GM23338 (cell line): ENCODE measurements at regions not wholly inside any gene's neighbourhood (a gene's known extent, or its start where the extent isn't known, plus 50 kb on each side); places are given as distances from the start of the nearest gene placed in this dataset.

Experiments
- ATAC-seq: fragments of 200-7000 bp; cut with Tn5 transposase; 3 replicates; pipeline ENCODE4 v1.9.1; 2020
- DNase-seq: peaks from one replicate; pipeline ENCODE4 v3.0.0-alpha.2; 2015; ENCODE audit warnings: low spot score
- H2AFZ ChIP-seq: fragments of 200-600 bp; sonication (generic); 2 replicates; pipeline ENCODE4 v1.8.0; 2016; ENCODE audit warnings: antibody characterized with exemption, mild to moderate bottlenecking, moderate library complexity
- H3F3A ChIP-seq: fragments of 200-600 bp; sonication (generic); replicated peaks from 2 replicates; pipeline ENCODE4 v1.8.0; 2017; ENCODE audit warnings: antibody characterized with exemption, mixed run types, low read depth
- H3K27ac ChIP-seq: fragments of 200-600 bp; sonication (generic); 2 replicates; pipeline ENCODE4 v1.6.1; 2016; ENCODE audit warnings: low read depth
- H3K27me3 ChIP-seq: fragments of 200-600 bp; sonication (generic); 2 replicates; pipeline ENCODE4 v1.8.0; 2016; ENCODE audit warnings: mild to moderate bottlenecking, mixed run types, moderate library complexity; ENCODE audit not compliant: insufficient read depth
- H3K36me3 ChIP-seq: fragments of 200-600 bp; sonication (generic); 2 replicates; pipeline ENCODE4 v1.8.0; 2016; ENCODE audit warnings: mild to moderate bottlenecking; ENCODE audit not compliant: insufficient read depth
- H3K4me1 ChIP-seq: fragments of 200-600 bp; sonication (generic); 2 replicates; pipeline ENCODE4 v1.8.0; 2016; ENCODE audit warnings: mild to moderate bottlenecking, moderate library complexity; ENCODE audit not compliant: insufficient read depth
- H3K4me2 ChIP-seq: fragments of 200-600 bp; sonication (generic); 2 replicates; pipeline ENCODE4 v1.7.1; 2017; ENCODE audit warnings: mixed run types
- H3K4me3 ChIP-seq: fragments of 200-600 bp; sonication (generic); 2 replicates; pipeline ENCODE4 v1.6.1; 2016; ENCODE audit warnings: mixed run types
- H3K79me2 ChIP-seq: fragments of 200-600 bp; sonication (generic); replicated peaks from 2 replicates; pipeline ENCODE4 v1.8.0; 2017; ENCODE audit warnings: mild to moderate bottlenecking; ENCODE audit not compliant: insufficient read depth
- H3K9me2 ChIP-seq: fragments of 200-600 bp; sonication (generic); 2 replicates; pipeline ENCODE4 v1.8.0; 2017; ENCODE audit not compliant: insufficient read depth
- H4K20me1 ChIP-seq: fragments of 200-600 bp; sonication (generic); replicated peaks from 2 replicates; pipeline ENCODE4 v1.8.0; 2017; ENCODE audit warnings: mild to moderate bottlenecking; ENCODE audit not compliant: insufficient read depth
- H3K27ac Mint-ChIP-seq: 2 replicates; pipeline ENCODE4 v1.8.0; 2020; ENCODE audit warnings: inconsistent platforms, mild to moderate bottlenecking, moderate library complexity, mixed read lengths
- H3K27me3 Mint-ChIP-seq: 3 replicates; pipeline ENCODE4 v1.8.0; 2022; ENCODE audit warnings: low read depth, mild to moderate bottlenecking, moderate library complexity, mixed read lengths, inconsistent platforms; ENCODE audit not compliant: insufficient read depth, poor library complexity
- H3K36me3 Mint-ChIP-seq: 3 replicates; pipeline ENCODE4 v1.8.0; 2021; ENCODE audit warnings: low read depth, mild to moderate bottlenecking, inconsistent platforms, moderate library complexity, mixed read lengths
- H3K4me1 Mint-ChIP-seq: 3 replicates; pipeline ENCODE4 v1.8.0; 2020; ENCODE audit warnings: mild to moderate bottlenecking, inconsistent platforms, mixed read lengths
- H3K4me3 Mint-ChIP-seq: 3 replicates; pipeline ENCODE4 v1.8.0; 2021; ENCODE audit warnings: moderate library complexity, mild to moderate bottlenecking, inconsistent platforms, mixed read lengths
- H3K9me3 Mint-ChIP-seq: 3 replicates; pipeline ENCODE4 v1.8.0; 2020; ENCODE audit warnings: moderate library complexity, mild to moderate bottlenecking, inconsistent platforms, mixed read lengths
- CREB1 ChIP-seq: fragments of 250-450 bp; sonication (Bioruptor Pico); IDR thresholded peaks from 2 replicates; pipeline ENCODE4 v1.5.0; 2020; ENCODE audit warnings: low read depth, mild to moderate bottlenecking, moderate library complexity
- EZH2 ChIP-seq: fragments of 200-600 bp; sonication (generic); IDR thresholded peaks from one replicate; pipeline ENCODE4 v1.8.0; 2017; ENCODE audit warnings: antibody characterized with exemption, mild to moderate bottlenecking, low read depth; ENCODE audit not compliant: unreplicated experiment
- EZH2phosphoT487 ChIP-seq: fragments of 200-600 bp; sonication (generic); IDR thresholded peaks from one replicate; pipeline ENCODE4 v1.8.1; 2018; ENCODE audit warnings: antibody characterized with exemption; ENCODE audit not compliant: unreplicated experiment
- JUNB ChIP-seq: IDR thresholded peaks from one replicate; pipeline ENCODE4 v1.6.1; 2016; ENCODE audit warnings: antibody characterized with exemption; ENCODE audit not compliant: unreplicated experiment
- NANOG ChIP-seq: IDR thresholded peaks from 2 replicates; pipeline ENCODE4 v1.6.1; 2016; ENCODE audit warnings: antibody characterized with exemption, borderline replicate concordance
- POLR2AphosphoS5 ChIP-seq: IDR thresholded peaks from 2 replicates; pipeline ENCODE4 v1.6.1; 2016; ENCODE audit warnings: antibody characterized with exemption, low read depth
- STAT1 ChIP-seq: IDR thresholded peaks from one replicate; pipeline ENCODE4 v1.6.1; 2016; ENCODE audit warnings: antibody characterized with exemption; ENCODE audit not compliant: unreplicated experiment
- ZNF114 ChIP-seq: fragments of 250-450 bp; sonication (Bioruptor Pico); IDR thresholded peaks from 2 replicates; pipeline ENCODE4 v1.5.0; 2020; ENCODE audit warnings: mild to moderate bottlenecking, moderate library complexity
- ZNF331 ChIP-seq: fragments of 250-450 bp; sonication (Bioruptor Pico); IDR thresholded peaks from 2 replicates; pipeline ENCODE4 v1.5.0; 2020; ENCODE audit warnings: low read depth, mild to moderate bottlenecking, moderate library complexity
- TF ChIP-seq, protein P1 (sequence below): IDR thresholded peaks from one replicate; pipeline ENCODE4 v1.6.1; 2018; ENCODE audit warnings: antibody characterized with exemption; ENCODE audit not compliant: unreplicated experiment
- TF ChIP-seq, protein P2 (sequence below), 2 experiments: fragments of 200-600 bp in 1 of 2; sonication (generic) in 1 of 2; conservative IDR thresholded peaks; 2 replicates each; pipeline versions ENCODE4 v1.5.1 to v1.6.1; 2016 to 2017; ENCODE audit warnings: antibody characterized with exemption in 2 of 2, low read depth in 2 of 2, mild to moderate bottlenecking in 2 of 2, moderate library complexity in 1 of 2
- TF ChIP-seq, protein P3 (sequence below): IDR thresholded peaks from 2 replicates; pipeline ENCODE4 v1.6.1; 2016; ENCODE audit warnings: antibody characterized with exemption
- TF ChIP-seq, protein P4 (sequence below): fragments of 250-450 bp; sonication (Bioruptor Pico); IDR thresholded peaks from 2 replicates; pipeline ENCODE4 v1.5.0; 2020; ENCODE audit warnings: mild to moderate bottlenecking, moderate library complexity

DNA sequence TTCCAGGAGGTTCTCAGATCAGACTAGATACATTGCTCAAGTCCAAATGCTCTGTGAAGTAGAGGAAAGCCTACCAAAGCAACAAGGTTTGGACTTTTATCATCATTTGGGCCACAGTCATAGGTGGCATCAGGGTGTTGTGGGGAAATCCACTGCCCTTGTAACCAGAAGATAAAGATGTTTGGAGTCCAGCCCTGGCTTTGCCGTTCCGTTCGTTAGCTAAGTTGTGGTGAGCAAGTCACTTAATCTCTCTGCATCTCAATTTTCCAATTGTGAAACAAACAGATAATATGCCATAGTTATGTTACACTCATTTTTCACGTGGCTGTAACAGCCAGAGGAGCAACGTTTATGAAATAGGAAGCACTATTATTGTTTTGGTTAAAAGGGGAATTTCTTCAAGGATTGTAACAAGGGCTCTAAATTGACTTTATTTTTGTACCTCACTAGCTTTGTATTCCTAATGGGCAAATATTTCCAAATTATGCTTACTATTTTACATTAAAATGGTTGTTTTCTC is 125.6 kb downstream of the CD47 start:
- Histone ChIP-seq H2AFZ (no peak overlapping the region), H3K4me1 (0 out of 2 replicates have a peak, but pooled peaks cover 1% of the 10 kb centered on the region), H3K36me3 (no peaks in the 10 kb centered on the region), H3K4me3 (no peak overlapping the region), H3K4me2 (no peak overlapping the region), H3F3A (no peaks in the 10 kb centered on the region), H3K27me3 (no peaks in the 10 kb centered on the region), H4K20me1 (no peaks in the 10 kb centered on the region), H3K9me2 (peaks cover 11% of the 10 kb centered on the region; the same call in 1 of the 2 replicates), H3K79me2 (no peaks in the 10 kb centered on the region), H3K27ac (no peak overlapping the region)
- Mint-ChIP-seq H3K4me3 (no peak overlapping the region), H3K36me3 (no peaks in the 10 kb centered on the region), H3K9me3 (no peaks in the 10 kb centered on the region), H3K27ac (no peak overlapping the region), H3K4me1 (peaks cover 21% of the 10 kb centered on the region; the same call in 2 of the 3 replicates), H3K27me3 (peaks cover 2% of the 10 kb centered on the region)
- TF ChIP-seq, protein P1, sequence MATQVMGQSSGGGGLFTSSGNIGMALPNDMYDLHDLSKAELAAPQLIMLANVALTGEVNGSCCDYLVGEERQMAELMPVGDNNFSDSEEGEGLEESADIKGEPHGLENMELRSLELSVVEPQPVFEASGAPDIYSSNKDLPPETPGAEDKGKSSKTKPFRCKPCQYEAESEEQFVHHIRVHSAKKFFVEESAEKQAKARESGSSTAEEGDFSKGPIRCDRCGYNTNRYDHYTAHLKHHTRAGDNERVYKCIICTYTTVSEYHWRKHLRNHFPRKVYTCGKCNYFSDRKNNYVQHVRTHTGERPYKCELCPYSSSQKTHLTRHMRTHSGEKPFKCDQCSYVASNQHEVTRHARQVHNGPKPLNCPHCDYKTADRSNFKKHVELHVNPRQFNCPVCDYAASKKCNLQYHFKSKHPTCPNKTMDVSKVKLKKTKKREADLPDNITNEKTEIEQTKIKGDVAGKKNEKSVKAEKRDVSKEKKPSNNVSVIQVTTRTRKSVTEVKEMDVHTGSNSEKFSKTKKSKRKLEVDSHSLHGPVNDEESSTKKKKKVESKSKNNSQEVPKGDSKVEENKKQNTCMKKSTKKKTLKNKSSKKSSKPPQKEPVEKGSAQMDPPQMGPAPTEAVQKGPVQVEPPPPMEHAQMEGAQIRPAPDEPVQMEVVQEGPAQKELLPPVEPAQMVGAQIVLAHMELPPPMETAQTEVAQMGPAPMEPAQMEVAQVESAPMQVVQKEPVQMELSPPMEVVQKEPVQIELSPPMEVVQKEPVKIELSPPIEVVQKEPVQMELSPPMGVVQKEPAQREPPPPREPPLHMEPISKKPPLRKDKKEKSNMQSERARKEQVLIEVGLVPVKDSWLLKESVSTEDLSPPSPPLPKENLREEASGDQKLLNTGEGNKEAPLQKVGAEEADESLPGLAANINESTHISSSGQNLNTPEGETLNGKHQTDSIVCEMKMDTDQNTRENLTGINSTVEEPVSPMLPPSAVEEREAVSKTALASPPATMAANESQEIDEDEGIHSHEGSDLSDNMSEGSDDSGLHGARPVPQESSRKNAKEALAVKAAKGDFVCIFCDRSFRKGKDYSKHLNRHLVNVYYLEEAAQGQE: no peak
- TF ChIP-seq, protein P2, sequence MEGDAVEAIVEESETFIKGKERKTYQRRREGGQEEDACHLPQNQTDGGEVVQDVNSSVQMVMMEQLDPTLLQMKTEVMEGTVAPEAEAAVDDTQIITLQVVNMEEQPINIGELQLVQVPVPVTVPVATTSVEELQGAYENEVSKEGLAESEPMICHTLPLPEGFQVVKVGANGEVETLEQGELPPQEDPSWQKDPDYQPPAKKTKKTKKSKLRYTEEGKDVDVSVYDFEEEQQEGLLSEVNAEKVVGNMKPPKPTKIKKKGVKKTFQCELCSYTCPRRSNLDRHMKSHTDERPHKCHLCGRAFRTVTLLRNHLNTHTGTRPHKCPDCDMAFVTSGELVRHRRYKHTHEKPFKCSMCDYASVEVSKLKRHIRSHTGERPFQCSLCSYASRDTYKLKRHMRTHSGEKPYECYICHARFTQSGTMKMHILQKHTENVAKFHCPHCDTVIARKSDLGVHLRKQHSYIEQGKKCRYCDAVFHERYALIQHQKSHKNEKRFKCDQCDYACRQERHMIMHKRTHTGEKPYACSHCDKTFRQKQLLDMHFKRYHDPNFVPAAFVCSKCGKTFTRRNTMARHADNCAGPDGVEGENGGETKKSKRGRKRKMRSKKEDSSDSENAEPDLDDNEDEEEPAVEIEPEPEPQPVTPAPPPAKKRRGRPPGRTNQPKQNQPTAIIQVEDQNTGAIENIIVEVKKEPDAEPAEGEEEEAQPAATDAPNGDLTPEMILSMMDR (conservative IDR thresholded peaks at IDR 0.05; ENCODE audit: low read depth in 2 of 2): no peak
- TF ChIP-seq STAT1 (no peak), POLR2AphosphoS5 (no peak), NANOG (no peak), EZH2phosphoT487 (no peak), ZNF114 (CRISPR knock-in tag) (no peak), ZNF331 (no peak), JUNB (no peak), CREB1 (CRISPR knock-in tag) (no peak), EZH2 (no peak)
- TF ChIP-seq, protein P3, sequence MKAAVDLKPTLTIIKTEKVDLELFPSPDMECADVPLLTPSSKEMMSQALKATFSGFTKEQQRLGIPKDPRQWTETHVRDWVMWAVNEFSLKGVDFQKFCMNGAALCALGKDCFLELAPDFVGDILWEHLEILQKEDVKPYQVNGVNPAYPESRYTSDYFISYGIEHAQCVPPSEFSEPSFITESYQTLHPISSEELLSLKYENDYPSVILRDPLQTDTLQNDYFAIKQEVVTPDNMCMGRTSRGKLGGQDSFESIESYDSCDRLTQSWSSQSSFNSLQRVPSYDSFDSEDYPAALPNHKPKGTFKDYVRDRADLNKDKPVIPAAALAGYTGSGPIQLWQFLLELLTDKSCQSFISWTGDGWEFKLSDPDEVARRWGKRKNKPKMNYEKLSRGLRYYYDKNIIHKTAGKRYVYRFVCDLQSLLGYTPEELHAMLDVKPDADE: no peak
- TF ChIP-seq, protein P4, sequence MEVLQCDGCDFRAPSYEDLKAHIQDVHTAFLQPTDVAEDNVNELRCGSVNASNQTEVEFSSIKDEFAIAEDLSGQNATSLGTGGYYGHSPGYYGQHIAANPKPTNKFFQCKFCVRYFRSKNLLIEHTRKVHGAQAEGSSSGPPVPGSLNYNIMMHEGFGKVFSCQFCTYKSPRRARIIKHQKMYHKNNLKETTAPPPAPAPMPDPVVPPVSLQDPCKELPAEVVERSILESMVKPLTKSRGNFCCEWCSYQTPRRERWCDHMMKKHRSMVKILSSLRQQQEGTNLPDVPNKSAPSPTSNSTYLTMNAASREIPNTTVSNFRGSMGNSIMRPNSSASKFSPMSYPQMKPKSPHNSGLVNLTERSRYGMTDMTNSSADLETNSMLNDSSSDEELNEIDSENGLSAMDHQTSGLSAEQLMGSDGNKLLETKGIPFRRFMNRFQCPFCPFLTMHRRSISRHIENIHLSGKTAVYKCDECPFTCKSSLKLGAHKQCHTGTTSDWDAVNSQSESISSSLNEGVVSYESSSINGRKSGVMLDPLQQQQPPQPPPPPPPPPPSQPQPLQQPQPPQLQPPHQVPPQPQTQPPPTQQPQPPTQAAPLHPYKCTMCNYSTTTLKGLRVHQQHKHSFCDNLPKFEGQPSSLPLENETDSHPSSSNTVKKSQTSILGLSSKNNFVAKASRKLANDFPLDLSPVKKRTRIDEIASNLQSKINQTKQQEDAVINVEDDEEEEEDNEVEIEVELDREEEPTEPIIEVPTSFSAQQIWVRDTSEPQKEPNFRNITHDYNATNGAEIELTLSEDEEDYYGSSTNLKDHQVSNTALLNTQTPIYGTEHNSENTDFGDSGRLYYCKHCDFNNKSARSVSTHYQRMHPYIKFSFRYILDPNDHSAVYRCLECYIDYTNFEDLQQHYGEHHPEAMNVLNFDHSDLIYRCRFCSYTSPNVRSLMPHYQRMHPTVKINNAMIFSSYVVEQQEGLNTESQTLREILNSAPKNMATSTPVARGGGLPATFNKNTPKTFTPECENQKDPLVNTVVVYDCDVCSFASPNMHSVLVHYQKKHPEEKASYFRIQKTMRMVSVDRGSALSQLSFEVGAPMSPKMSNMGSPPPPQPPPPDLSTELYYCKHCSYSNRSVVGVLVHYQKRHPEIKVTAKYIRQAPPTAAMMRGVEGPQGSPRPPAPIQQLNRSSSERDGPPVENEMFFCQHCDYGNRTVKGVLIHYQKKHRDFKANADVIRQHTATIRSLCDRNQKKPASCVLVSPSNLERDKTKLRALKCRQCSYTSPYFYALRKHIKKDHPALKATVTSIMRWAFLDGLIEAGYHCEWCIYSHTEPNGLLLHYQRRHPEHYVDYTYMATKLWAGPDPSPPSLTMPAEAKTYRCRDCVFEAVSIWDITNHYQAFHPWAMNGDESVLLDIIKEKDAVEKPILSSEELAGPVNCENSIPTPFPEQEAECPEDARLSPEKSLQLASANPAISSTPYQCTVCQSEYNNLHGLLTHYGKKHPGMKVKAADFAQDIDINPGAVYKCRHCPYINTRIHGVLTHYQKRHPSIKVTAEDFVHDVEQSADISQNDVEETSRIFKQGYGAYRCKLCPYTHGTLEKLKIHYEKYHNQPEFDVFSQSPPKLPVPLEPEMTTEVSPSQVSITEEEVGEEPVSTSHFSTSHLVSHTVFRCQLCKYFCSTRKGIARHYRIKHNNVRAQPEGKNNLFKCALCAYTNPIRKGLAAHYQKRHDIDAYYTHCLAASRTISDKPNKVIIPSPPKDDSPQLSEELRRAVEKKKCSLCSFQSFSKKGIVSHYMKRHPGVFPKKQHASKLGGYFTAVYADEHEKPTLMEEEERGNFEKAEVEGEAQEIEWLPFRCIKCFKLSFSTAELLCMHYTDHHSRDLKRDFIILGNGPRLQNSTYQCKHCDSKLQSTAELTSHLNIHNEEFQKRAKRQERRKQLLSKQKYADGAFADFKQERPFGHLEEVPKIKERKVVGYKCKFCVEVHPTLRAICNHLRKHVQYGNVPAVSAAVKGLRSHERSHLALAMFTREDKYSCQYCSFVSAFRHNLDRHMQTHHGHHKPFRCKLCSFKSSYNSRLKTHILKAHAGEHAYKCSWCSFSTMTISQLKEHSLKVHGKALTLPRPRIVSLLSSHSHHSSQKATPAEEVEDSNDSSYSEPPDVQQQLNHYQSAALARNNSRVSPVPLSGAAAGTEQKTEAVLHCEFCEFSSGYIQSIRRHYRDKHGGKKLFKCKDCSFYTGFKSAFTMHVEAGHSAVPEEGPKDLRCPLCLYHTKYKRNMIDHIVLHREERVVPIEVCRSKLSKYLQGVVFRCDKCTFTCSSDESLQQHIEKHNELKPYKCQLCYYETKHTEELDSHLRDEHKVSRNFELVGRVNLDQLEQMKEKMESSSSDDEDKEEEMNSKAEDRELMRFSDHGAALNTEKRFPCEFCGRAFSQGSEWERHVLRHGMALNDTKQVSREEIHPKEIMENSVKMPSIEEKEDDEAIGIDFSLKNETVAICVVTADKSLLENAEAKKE (CRISPR knock-in tag): no peak
- ATAC-seq: no peak
- DNase-seq: no peak
